Esophagus squamous epithelium (tissue), 5 donors: ENCODE measurements at regions not wholly inside any gene's neighbourhood (a gene's known extent, or its start where the extent isn't known, plus 50 kb on each side); places are given as distances from the start of the nearest gene placed in this dataset.

Experiments used
- DNase-seq: peaks from one replicate; lab custom pipeline; 2025; lab: John Stamatoyannopoulos, UW
- H3K27ac ChIP-seq, 4 donors: fragments of 200-600 bp; sonication (generic); one replicate each; pipeline ENCODE4 v1.5.1; 2016 to 2019; ENCODE audit warnings: mild to moderate bottlenecking in 1 of 4
- H3K27me3 ChIP-seq, 4 donors: fragments of 200-600 bp; sonication (generic); 1 replicate in 3 of 4; 2 replicates in 1 of 4; pipeline versions ENCODE4 v1.5.1 to v1.6.0; 2017 to 2021; ENCODE audit warnings: antibody characterized with exemption in 1 of 4
- H3K36me3 ChIP-seq, 3 donors: fragments of 200-600 bp; sonication (generic); one replicate each; pipeline ENCODE4 v1.5.1; 2016 to 2019
- H3K4me1 ChIP-seq, 3 donors: fragments of 200-600 bp; sonication (generic); one replicate each; pipeline ENCODE4 v1.5.1; 2017 to 2019
- H3K4me3 ChIP-seq, 4 donors: fragments of 200-600 bp; sonication (generic); 1 replicate in 3 of 4; 2 replicates in 1 of 4; pipeline ENCODE4 v1.5.1; 2016 to 2019; ENCODE audit warnings: mild to moderate bottlenecking in 2 of 4, moderate library complexity in 1 of 4
- H3K9me3 ChIP-seq, 3 donors: fragments of 200-600 bp; sonication (generic); one replicate each; pipeline ENCODE4 v1.5.1; 2016 to 2019
- POLR2A ChIP-seq, 4 donors: fragments of 450-650 bp; IDR thresholded peaks; one replicate each; pipeline ENCODE4 v1.6.1; 2017; ENCODE audit warnings: antibody characterized with exemption in 4 of 4, mild to moderate bottlenecking in 4 of 4, moderate library complexity in 3 of 4
- WGBS, 2 donors: methylation state at CpG; one replicate each; pipeline ENCODE4 v1.1.5; 2018; 5-methylcytosine and 5-hydroxymethylcytosine counted together
- intact Hi-C: fragments of 100-400 bp; cut with DNase I; formaldehyde crosslinking; loops from one replicate; pipeline ENCODE4 v1.15.0; 2022
- TF ChIP-seq, protein P1 (sequence below), 6 experiments: fragments of 450-650 bp in 4 of 6; fragments of 200-600 bp in 2 of 6; sonication (generic) in 2 of 6; IDR thresholded peaks; one replicate each; pipeline ENCODE4 v1.5.1; 2016 to 2019; ENCODE audit warnings: antibody characterized with exemption in 6 of 6, mild to moderate bottlenecking in 4 of 6, moderate library complexity in 4 of 6
- donor health status: DM: yes; HTN: yes; CAD: no.

- no peak for TF ChIP-seq POLR2A (IDR thresholded peaks at IDR 0.05)
- TF ChIP-seq, protein P1, sequence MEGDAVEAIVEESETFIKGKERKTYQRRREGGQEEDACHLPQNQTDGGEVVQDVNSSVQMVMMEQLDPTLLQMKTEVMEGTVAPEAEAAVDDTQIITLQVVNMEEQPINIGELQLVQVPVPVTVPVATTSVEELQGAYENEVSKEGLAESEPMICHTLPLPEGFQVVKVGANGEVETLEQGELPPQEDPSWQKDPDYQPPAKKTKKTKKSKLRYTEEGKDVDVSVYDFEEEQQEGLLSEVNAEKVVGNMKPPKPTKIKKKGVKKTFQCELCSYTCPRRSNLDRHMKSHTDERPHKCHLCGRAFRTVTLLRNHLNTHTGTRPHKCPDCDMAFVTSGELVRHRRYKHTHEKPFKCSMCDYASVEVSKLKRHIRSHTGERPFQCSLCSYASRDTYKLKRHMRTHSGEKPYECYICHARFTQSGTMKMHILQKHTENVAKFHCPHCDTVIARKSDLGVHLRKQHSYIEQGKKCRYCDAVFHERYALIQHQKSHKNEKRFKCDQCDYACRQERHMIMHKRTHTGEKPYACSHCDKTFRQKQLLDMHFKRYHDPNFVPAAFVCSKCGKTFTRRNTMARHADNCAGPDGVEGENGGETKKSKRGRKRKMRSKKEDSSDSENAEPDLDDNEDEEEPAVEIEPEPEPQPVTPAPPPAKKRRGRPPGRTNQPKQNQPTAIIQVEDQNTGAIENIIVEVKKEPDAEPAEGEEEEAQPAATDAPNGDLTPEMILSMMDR (IDR thresholded peaks at IDR 0.05), result no peak
- Histone ChIP-seq H3K27ac (no peak overlapping the region), H3K4me1 (peaks cover 0 to 18% (median 0%) of the 10 kb centered on the region in 3 donors), H3K4me3 (no peak overlapping the region), H3K27me3 (no peaks in the 10 kb centered on the region), H3K36me3 (no peaks in the 10 kb centered on the region), H3K9me3 (no peaks in the 10 kb centered on the region)
- WGBS, 2 donors, result 8 to 23% methylated on average over 3 of the region's 3 CpGs
- intact Hi-C loops, result no loop called here
- DNase-seq, result no peak
These were observed 491.1 kb downstream of the ENC1 start for GRCh38 chr5:74149395-74149794.

GRCh38 chr5:74148321-74148720 is 492.2 kb downstream of the ENC1 start:
- no peak for DNase-seq
- H3K27ac ChIP-seq, result no peak overlapping the region

GRCh38 chr5:74146796-74147195 is 493.7 kb downstream of the ENC1 start:
- no peak for DNase-seq
- TF ChIP-seq POLR2A (IDR thresholded peaks at IDR 0.05), result no peak
- TF ChIP-seq, protein P1 (IDR thresholded peaks at IDR 0.05), result no peak
- intact Hi-C loops, result no loop called here

More at GRCh38 chr5:74148321-74148720, 492.2 kb downstream of the ENC1 start:
- Histone ChIP-seq H3K4me1 (peaks cover 0 to 18% (median 0%) of the 10 kb centered on the region in 3 donors), H3K4me3 (no peak overlapping the region), H3K9me3 (no peaks in the 10 kb centered on the region), H3K27me3 (peaks cover 0 to 3% (median 0%) of the 10 kb centered on the region in 4 donors), H3K36me3 (no peaks in the 10 kb centered on the region)
- intact Hi-C loops, result no loop called here
- no peak for TF ChIP-seq POLR2A (IDR thresholded peaks at IDR 0.05)

DNA sequence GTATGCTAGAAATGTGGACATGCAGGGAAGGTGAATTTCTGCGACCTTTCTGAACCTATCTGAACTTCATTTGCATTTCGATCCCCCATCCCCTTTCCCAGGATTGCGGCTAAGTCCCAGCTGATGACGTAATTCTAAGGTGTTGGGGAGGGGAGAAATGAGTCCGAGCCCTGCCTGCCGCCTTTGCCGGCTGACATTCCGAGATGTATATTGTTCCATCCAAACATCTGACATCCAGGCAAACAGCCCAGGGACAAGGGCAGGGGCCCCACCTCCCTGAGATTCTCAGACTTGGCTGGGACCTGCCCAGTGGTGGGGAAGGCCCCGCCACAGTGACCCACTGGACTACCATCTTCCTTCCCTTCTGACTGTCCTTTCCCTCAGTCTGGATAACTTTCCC is 494.6 kb downstream of the ENC1 start:
- TF ChIP-seq POLR2A (IDR thresholded peaks at IDR 0.05), result no peak
- TF ChIP-seq, protein P1 (IDR thresholded peaks at IDR 0.05), result no peak
- Histone ChIP-seq H3K4me3 (no peak overlapping the region), H3K27me3 (peaks cover 0 to 3% (median 0%) of the 10 kb centered on the region in 4 donors), H3K4me1 (peaks cover 0 to 10% (median 0%) of the 10 kb centered on the region in 3 donors), H3K36me3 (no peaks in the 10 kb centered on the region), H3K27ac (no peak overlapping the region), H3K9me3 (no peaks in the 10 kb centered on the region)
- 84 to 87% methylated on average over 5 to 8 of the region's 9 CpGs for WGBS, 2 donors
- DNase-seq, result no peak
- intact Hi-C loops, result no loop called here

More at GRCh38 chr5:74146796-74147195, 493.7 kb downstream of the ENC1 start:
- Histone ChIP-seq H3K27ac (no peak overlapping the region), H3K36me3 (no peaks in the 10 kb centered on the region), H3K9me3 (no peaks in the 10 kb centered on the region), H3K4me1 (peaks cover 0 to 10% (median 0%) of the 10 kb centered on the region in 3 donors), H3K4me3 (no peak overlapping the region), H3K27me3 (peaks cover 0 to 3% (median 0%) of the 10 kb centered on the region in 4 donors)
- 82 to 100% methylated on average over 1 of the region's 1 CpG for WGBS, 2 donors

DNA sequence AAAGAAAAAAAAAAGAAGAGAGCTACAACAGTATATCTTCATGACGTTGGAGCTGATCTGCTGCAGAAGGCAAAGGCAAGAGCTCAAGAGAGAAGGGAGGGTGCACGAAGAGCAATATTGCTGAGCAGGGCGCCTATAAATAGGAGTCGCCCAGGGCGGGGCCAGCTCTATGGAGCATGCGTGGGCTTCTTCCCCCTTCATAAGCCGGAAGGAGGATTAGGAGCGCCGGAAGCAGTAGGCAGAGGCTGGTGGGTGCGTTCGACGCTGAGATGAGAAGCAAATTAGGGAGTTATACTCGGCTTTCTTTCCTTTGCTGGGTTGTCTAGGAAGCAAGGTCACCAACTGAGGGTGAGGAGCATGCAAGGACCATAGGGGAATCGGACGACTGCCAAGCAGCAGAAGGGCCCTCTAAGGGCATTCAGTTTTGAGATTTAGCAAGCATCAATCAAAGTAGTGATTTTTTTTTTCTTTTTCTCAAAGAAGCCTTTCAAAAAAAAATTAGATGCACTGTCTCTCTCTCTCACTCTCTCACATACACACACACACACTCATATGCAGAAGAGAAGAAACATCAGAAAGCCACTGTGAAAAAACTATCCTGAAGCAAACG is 496.7 kb downstream of the ENC1 start:
- H3K4me1 ChIP-seq, result no peaks in the 10 kb centered on the region
- intact Hi-C loops, result no loop called here
- WGBS, 2 donors, result 73 to 79% methylated on average over 16 of the region's 16 CpGs
- H3K27me3 ChIP-seq, result peaks cover 0 to 3% (median 0%) of the 10 kb centered on the region in 4 donors
- no peak overlapping the region for H3K27ac ChIP-seq
- no peak overlapping the region for H3K4me3 ChIP-seq
- no peak for DNase-seq
- H3K9me3 ChIP-seq, result no peaks in the 10 kb centered on the region
- no peak for TF ChIP-seq POLR2A (IDR thresholded peaks at IDR 0.05)
- TF ChIP-seq, protein P1 (IDR thresholded peaks at IDR 0.05), result no peak
- H3K36me3 ChIP-seq, result no peaks in the 10 kb centered on the region
